ENCODE measurements at regions not wholly inside any gene's neighbourhood (a gene's known extent, or its start where the extent isn't known, plus 50 kb on each side); places are given as distances from the start of the nearest gene placed in this dataset.

- intact Hi-C loops (cut with DNase I), result loop anchor here (10.0 kb wide), 1 partner anchor 196 kb away; no protein-coding TSS in a partner anchor
- no peaks in the 10 kb centered on the region for H3K9me3 ChIP-seq
- TF ChIP-seq POLR2AphosphoS5 (IDR thresholded peaks at IDR 0.05) (no peak), POLR2A (IDR thresholded peaks at IDR 0.05) (no peak)
- TF ChIP-seq, protein P1, sequence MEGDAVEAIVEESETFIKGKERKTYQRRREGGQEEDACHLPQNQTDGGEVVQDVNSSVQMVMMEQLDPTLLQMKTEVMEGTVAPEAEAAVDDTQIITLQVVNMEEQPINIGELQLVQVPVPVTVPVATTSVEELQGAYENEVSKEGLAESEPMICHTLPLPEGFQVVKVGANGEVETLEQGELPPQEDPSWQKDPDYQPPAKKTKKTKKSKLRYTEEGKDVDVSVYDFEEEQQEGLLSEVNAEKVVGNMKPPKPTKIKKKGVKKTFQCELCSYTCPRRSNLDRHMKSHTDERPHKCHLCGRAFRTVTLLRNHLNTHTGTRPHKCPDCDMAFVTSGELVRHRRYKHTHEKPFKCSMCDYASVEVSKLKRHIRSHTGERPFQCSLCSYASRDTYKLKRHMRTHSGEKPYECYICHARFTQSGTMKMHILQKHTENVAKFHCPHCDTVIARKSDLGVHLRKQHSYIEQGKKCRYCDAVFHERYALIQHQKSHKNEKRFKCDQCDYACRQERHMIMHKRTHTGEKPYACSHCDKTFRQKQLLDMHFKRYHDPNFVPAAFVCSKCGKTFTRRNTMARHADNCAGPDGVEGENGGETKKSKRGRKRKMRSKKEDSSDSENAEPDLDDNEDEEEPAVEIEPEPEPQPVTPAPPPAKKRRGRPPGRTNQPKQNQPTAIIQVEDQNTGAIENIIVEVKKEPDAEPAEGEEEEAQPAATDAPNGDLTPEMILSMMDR (IDR thresholded peaks at IDR 0.05), result no peak
- no peak overlapping the region for H3K4me3 ChIP-seq
- no peaks in the 10 kb centered on the region for H3K36me3 ChIP-seq
- no peak overlapping the region for H3K27ac ChIP-seq
- WGBS, result 91% methylated on average over 3 of the region's 3 CpGs
- DNase-seq (ENCODE audit: low spot score), result no peak
- H3K4me1 ChIP-seq (replicated peaks), result peaks cover 3% of the 10 kb centered on the region
- H3K27me3 ChIP-seq (replicated peaks; ENCODE audit: insufficient read depth), result peaks cover 4% of the 10 kb centered on the region
These were observed 61.0 kb upstream of the CCDC167 start for GRCh38 chr6:37560737-37561103.

GRCh38 chr6:37559501-37559900 lies 59.8 kb upstream of the CCDC167 start:
- Histone ChIP-seq H3K4me1 (replicated peaks) (no peaks in the 10 kb centered on the region), H3K27ac (no peak overlapping the region), H3K36me3 (no peaks in the 10 kb centered on the region), H3K4me3 (no peak overlapping the region), H3K27me3 (replicated peaks; ENCODE audit: insufficient read depth) (peaks cover under 1% of the 10 kb centered on the region), H3K9me3 (no peaks in the 10 kb centered on the region)
- TF ChIP-seq POLR2A (IDR thresholded peaks at IDR 0.05), result no peak
- TF ChIP-seq POLR2AphosphoS5 (IDR thresholded peaks at IDR 0.05), result no peak
- TF ChIP-seq, protein P1 (IDR thresholded peaks at IDR 0.05), result no peak
- intact Hi-C loops (cut with DNase I), result no loop called here
- 87% methylated on average over 4 of the region's 4 CpGs for WGBS
- no peak for DNase-seq (ENCODE audit: low spot score)

- H3K36me3 ChIP-seq, result no peaks in the 10 kb centered on the region
- no peaks in the 10 kb centered on the region for H3K27me3 ChIP-seq (replicated peaks; ENCODE audit: insufficient read depth)
- DNase-seq (ENCODE audit: low spot score), result no peak
- intact Hi-C loops (cut with DNase I), result no loop called here
- no peak overlapping the region for H3K4me3 ChIP-seq
- no peak overlapping the region for H3K27ac ChIP-seq
- no peaks in the 10 kb centered on the region for H3K4me1 ChIP-seq (replicated peaks)
- WGBS, result 62% methylated on average over 6 of the region's 6 CpGs
- H3K9me3 ChIP-seq, result no peaks in the 10 kb centered on the region
- TF ChIP-seq, protein P1 (IDR thresholded peaks at IDR 0.05), result no peak
- TF ChIP-seq POLR2AphosphoS5 (IDR thresholded peaks at IDR 0.05) (no peak), POLR2A (IDR thresholded peaks at IDR 0.05) (no peak)
These were observed 59.4 kb upstream of the CCDC167 start for GRCh38 chr6:37559050-37559449.

DNA sequence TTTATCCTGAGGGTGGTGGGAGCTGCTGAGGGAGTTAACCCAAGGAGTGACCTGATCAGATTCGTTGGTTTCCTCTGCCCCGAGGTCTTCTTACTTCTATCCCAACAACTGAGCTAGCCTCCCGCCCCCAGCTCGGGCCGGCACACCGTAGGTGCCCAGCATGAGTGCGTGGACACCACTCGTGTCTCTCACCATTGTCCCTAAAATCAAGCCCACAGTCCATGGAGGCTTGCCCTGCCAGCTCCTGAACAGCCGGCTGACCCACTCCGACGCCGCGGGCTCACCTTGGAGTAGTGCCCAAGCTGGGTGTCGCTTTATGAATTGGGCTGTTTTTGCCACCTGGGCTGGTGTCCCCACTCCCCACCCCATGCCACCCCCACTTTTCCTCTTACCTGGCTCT lies 59.0 kb upstream of the CCDC167 start:
- no peak for DNase-seq (ENCODE audit: low spot score)
- Histone ChIP-seq H3K27me3 (replicated peaks; ENCODE audit: insufficient read depth) (no peaks in the 10 kb centered on the region), H3K9me3 (no peaks in the 10 kb centered on the region)

GRCh38 chr6:37558168-37558567 lies 58.5 kb upstream of the CCDC167 start:
- Histone ChIP-seq H3K4me1 (replicated peaks) (no peaks in the 10 kb centered on the region), H3K9me3 (no peaks in the 10 kb centered on the region), H3K4me3 (no peak overlapping the region), H3K36me3 (no peaks in the 10 kb centered on the region), H3K27me3 (replicated peaks; ENCODE audit: insufficient read depth) (no peaks in the 10 kb centered on the region), H3K27ac (no peak overlapping the region)
- 92% methylated on average over 5 of the region's 5 CpGs for WGBS
- TF ChIP-seq, protein P1 (IDR thresholded peaks at IDR 0.05), result no peak
- TF ChIP-seq POLR2AphosphoS5 (IDR thresholded peaks at IDR 0.05) (no peak), POLR2A (IDR thresholded peaks at IDR 0.05) (no peak)
- intact Hi-C loops (cut with DNase I), result no loop called here
- DNase-seq (ENCODE audit: low spot score), result no peak

More for the DNA sequence above, 59.0 kb upstream of the CCDC167 start:
- intact Hi-C loops (cut with DNase I), result no loop called here
- TF ChIP-seq, protein P1 (IDR thresholded peaks at IDR 0.05), result no peak
- 75% methylated on average over 14 of the region's 14 CpGs for WGBS
- no peaks in the 10 kb centered on the region for H3K36me3 ChIP-seq
- no peak overlapping the region for H3K4me3 ChIP-seq
- no peak overlapping the region for H3K27ac ChIP-seq
- H3K4me1 ChIP-seq (replicated peaks), result no peaks in the 10 kb centered on the region
